CD4-positive, alpha-beta memory T cell (primary cell): ENCODE measurements at regions not wholly inside any gene's neighbourhood (a gene's known extent, or its start where the extent isn't known, plus 50 kb on each side); places are given as distances from the start of the nearest gene placed in this dataset.

Experiments
- CTCF ChIA-PET: fragments of 350-600 bp; sonication (Branson Sonifier 250); formaldehyde crosslinking; loops from one replicate; lab custom pipeline; 2021; ENCODE audit warnings: inconsistent platforms; ENCODE audit not compliant: partially characterized antibody; lab: Charles Lee
- POLR2A ChIA-PET: fragments of 350-600 bp; sonication (Branson Sonifier 250); formaldehyde crosslinking; loops from one replicate; lab custom pipeline; 2021; ENCODE audit not compliant: partially characterized antibody; lab: Charles Lee
- DNase-seq, 5 donors: peaks; one replicate each; pipeline versions ENCODE4 v3.0.0 to v3.0.0-alpha.2; 2020 to 2022; ENCODE audit warnings: mixed read lengths in 1 of 5
- H3K27ac ChIP-seq: one replicate; pipeline ENCODE4 v1.7.0; 2013; ENCODE audit warnings: low read depth, low read length
- H3K27me3 ChIP-seq: 2 replicates; pipeline ENCODE4 v1.7.0; 2013; ENCODE audit warnings: mild to moderate bottlenecking, low read length, moderate library complexity; ENCODE audit not compliant: insufficient read depth
- H3K36me3 ChIP-seq: 2 replicates; pipeline ENCODE4 v1.7.0; 2013; ENCODE audit warnings: mild to moderate bottlenecking, low read length, moderate library complexity; ENCODE audit not compliant: insufficient read depth
- H3K4me1 ChIP-seq: 2 replicates; pipeline ENCODE4 v1.7.0; 2013; ENCODE audit warnings: mild to moderate bottlenecking, low read length, moderate library complexity; ENCODE audit not compliant: insufficient read depth
- H3K4me3 ChIP-seq, 2 donors: one replicate each; pipeline ENCODE4 v1.7.0; 2013; ENCODE audit warnings: low read length in 2 of 2, mild to moderate bottlenecking in 1 of 2
- H3K9me3 ChIP-seq, 2 donors: one replicate each; pipeline ENCODE4 v1.7.0; 2013; ENCODE audit warnings: low read length in 2 of 2, control low read depth in 1 of 2; ENCODE audit not compliant: control insufficient read depth in 1 of 2
- H3K27ac Mint-ChIP-seq, 7 donors: one replicate each; pipeline ENCODE4 v1.8.0; 2020 to 2021; ENCODE audit warnings: mixed read lengths in 7 of 7, mild to moderate bottlenecking in 6 of 7, inconsistent platforms in 3 of 7, moderate library complexity in 3 of 7
- H3K27me3 Mint-ChIP-seq, 2 donors: one replicate each; pipeline ENCODE4 v1.8.0; 2020 to 2021; ENCODE audit warnings: mixed read lengths in 2 of 2
- H3K36me3 Mint-ChIP-seq, 2 donors: one replicate each; pipeline ENCODE4 v1.8.0; 2020 to 2021; ENCODE audit warnings: mixed read lengths in 2 of 2, inconsistent platforms in 1 of 2, mild to moderate bottlenecking in 1 of 2
- H3K4me1 Mint-ChIP-seq, 4 donors: one replicate each; pipeline ENCODE4 v1.8.0; 2020 to 2021; ENCODE audit warnings: mixed read lengths in 4 of 4, mild to moderate bottlenecking in 1 of 4
- H3K4me3 Mint-ChIP-seq, 8 donors: one replicate each; pipeline ENCODE4 v1.8.0; 2020 to 2021; ENCODE audit warnings: mixed read lengths in 8 of 8, mild to moderate bottlenecking in 7 of 8, moderate library complexity in 6 of 8, inconsistent platforms in 3 of 8
- H3K9me3 Mint-ChIP-seq, 8 donors: one replicate each; pipeline ENCODE4 v1.8.0; 2020 to 2021; ENCODE audit warnings: mixed read lengths in 8 of 8, mild to moderate bottlenecking in 5 of 8, inconsistent platforms in 3 of 8, moderate library complexity in 1 of 8
- intact Hi-C: fragments of 100-400 bp; cut with micrococcal nuclease; formaldehyde crosslinking; loops from one replicate; pipeline ENCODE4 v1.15.1; 2023

DNA sequence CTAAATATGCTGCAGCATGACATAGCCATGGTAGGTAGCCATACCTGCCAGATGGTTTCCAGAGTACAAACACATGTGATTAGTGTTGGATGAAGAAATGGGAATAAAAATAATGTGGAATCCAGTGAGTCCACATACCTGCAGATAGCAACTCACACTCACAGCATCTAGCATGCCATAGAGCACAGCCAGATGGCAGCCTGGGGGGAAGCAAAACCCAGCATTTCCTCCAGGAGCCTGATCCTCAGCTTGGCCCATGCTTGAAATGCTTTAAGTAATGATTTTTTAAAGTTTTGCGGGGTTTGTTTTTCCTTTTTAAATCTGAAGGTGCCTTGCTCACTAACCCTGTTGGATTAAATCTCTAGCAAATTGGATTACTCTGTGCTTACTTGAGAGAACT is 535.1 kb downstream of the STK39 start:
- Mint-ChIP-seq H3K9me3 (peaks cover 0 to 4% (median 0%) of the 10 kb centered on the region in 8 donors), H3K4me3 (no peak overlapping the region), H3K27me3 (no peaks in the 10 kb centered on the region), H3K27ac (no peak overlapping the region), H3K36me3 (no peaks in the 10 kb centered on the region), H3K4me1 (no peaks in the 10 kb centered on the region)
- Histone ChIP-seq H3K9me3 (no peaks in the 10 kb centered on the region), H3K4me3 (no peak overlapping the region), H3K27me3 (no peaks in the 10 kb centered on the region), H3K4me1 (no peaks in the 10 kb centered on the region), H3K27ac (no peak overlapping the region), H3K36me3 (no peaks in the 10 kb centered on the region)
- intact Hi-C loops, result no loop called here
- no peak for DNase-seq
- ChIA-PET CTCF (no interaction called here), POLR2A (no interaction called here)

DNA sequence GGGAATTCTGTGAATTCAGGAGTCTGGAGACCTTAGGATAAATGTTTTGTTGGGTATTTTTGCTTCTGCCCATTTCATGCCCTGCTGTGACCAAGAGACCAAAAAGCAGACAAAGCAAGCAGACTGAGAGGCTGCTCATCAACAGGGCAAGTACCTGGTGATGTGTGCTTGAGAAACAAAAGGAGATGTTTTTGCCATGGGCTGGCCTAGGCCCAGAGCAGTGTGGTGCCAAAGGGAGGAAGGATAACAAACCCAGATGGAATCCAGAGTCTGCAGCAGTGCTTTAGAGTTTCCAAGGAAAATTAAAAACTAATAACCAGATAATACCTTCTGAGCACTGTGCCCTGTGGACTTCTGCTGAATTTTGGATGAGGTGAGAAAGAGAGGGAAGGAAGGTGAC is 538.4 kb downstream of the STK39 start:
- Histone ChIP-seq H3K27ac (no peak overlapping the region), H3K36me3 (no peaks in the 10 kb centered on the region), H3K9me3 (no peaks in the 10 kb centered on the region), H3K4me3 (no peak overlapping the region), H3K4me1 (no peaks in the 10 kb centered on the region), H3K27me3 (no peaks in the 10 kb centered on the region)
- no peak for DNase-seq
- Mint-ChIP-seq H3K36me3 (no peaks in the 10 kb centered on the region), H3K4me3 (no peak overlapping the region), H3K27me3 (no peaks in the 10 kb centered on the region), H3K4me1 (no peaks in the 10 kb centered on the region), H3K9me3 (peaks cover 0 to 2% (median 0%) of the 10 kb centered on the region in 8 donors), H3K27ac (no peak overlapping the region)
- ChIA-PET CTCF (no interaction called here), POLR2A (no interaction called here)
- intact Hi-C loops, result no loop called here

DNA sequence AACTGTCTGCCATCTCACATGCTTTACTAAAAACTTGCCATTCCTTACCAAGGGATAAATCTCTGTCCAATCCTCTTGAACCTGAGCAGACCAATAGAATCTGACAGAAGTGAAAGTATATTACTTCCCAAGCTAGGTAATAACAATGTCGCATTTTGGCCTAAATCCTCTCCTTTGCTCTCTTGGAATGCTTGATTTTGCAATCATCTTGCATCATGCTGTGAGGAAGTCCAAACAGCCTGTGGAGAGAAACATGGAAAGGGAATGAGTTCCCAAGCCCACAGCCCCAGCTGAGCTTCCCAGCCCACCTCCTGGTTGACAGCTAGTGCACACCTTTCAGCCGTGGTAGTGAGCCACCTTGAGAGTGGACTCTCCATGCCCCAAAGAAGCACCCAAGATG is 540.6 kb downstream of the STK39 start:
- no peaks in the 10 kb centered on the region for H3K36me3 ChIP-seq
- Mint-ChIP-seq H3K9me3 (peaks cover 0 to 2% (median 0%) of the 10 kb centered on the region in 8 donors), H3K27ac (no peak overlapping the region), H3K27me3 (no peaks in the 10 kb centered on the region), H3K36me3 (no peaks in the 10 kb centered on the region), H3K4me3 (no peak overlapping the region), H3K4me1 (no peaks in the 10 kb centered on the region)
- H3K9me3 ChIP-seq, result no peaks in the 10 kb centered on the region
- ChIA-PET CTCF (no interaction called here), POLR2A (no interaction called here)
- H3K27ac ChIP-seq, result no peak overlapping the region
- no peaks in the 10 kb centered on the region for H3K4me1 ChIP-seq
- intact Hi-C loops, result no loop called here
- no peaks in the 10 kb centered on the region for H3K27me3 ChIP-seq
- H3K4me3 ChIP-seq, result no peak overlapping the region
- DNase-seq, result no peak

DNA sequence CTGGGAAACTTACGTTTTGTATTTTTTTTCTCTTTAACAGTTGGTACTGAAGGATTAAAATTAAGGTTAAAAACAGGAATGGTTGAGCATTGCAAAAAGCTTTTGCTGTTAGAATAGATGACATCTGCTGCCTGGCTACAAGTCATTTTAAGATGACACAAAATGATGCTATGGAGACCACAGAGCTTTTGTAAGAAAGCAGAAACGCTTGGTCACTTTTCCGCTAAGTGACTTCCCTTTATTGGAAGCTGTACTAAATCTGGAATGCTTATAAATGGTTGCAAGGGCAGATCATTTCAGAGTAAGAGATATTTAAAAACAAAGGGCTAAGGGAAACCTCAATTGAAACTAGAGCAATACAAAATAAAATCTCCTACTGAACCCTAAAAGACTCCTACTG is 544.0 kb downstream of the STK39 start:
- Mint-ChIP-seq H3K9me3 (peaks cover 0 to 2% (median 0%) of the 10 kb centered on the region in 8 donors), H3K36me3 (no peaks in the 10 kb centered on the region), H3K4me1 (no peaks in the 10 kb centered on the region), H3K27me3 (peaks cover 0 to 1% of the 10 kb centered on the region in 2 donors), H3K4me3 (no peak overlapping the region), H3K27ac (no peak overlapping the region)
- intact Hi-C loops, result no loop called here
- Histone ChIP-seq H3K4me1 (no peaks in the 10 kb centered on the region), H3K4me3 (no peak overlapping the region), H3K9me3 (no peaks in the 10 kb centered on the region), H3K36me3 (no peaks in the 10 kb centered on the region), H3K27me3 (no peaks in the 10 kb centered on the region), H3K27ac (no peak overlapping the region)
- ChIA-PET POLR2A (no interaction called here), CTCF (interaction anchor here (0.7 kb wide), 1 partner anchor 394 kb away, joined by 3 read pairs; no protein-coding TSS in a partner anchor)
- no peak for DNase-seq

DNA sequence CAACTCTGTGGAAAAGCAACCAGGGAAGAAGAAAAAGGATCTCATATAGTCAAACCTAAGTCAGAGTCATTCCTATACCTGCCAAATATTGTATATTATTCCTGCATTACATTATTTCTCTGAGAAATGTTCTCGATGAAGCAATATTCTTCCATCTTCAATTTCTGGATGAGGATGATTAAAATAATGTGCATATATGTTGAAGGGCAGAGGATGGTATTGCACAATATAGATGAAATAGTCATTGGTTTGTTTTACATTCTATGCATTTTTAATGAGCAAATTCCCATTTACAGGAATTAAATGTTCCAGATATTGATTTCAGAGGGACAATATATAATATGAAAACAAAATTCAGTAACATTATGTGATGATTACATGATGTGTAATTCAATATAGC is 545.2 kb downstream of the STK39 start:
- no peak overlapping the region for H3K4me3 ChIP-seq
- no peaks in the 10 kb centered on the region for H3K4me1 Mint-ChIP-seq
- H3K27me3 Mint-ChIP-seq, result peaks cover 0 to 1% of the 10 kb centered on the region in 2 donors
- H3K9me3 ChIP-seq, result no peaks in the 10 kb centered on the region
- intact Hi-C loops, result no loop called here
- no peaks in the 10 kb centered on the region for H3K36me3 Mint-ChIP-seq
- no peak overlapping the region for H3K4me3 Mint-ChIP-seq
- H3K27me3 ChIP-seq, result no peaks in the 10 kb centered on the region
- no peaks in the 10 kb centered on the region for H3K4me1 ChIP-seq
- no peak overlapping the region for H3K27ac Mint-ChIP-seq
- no peak for DNase-seq
- no peaks in the 10 kb centered on the region for H3K36me3 ChIP-seq
- peaks cover 0 to 2% (median 0%) of the 10 kb centered on the region in 8 donors for H3K9me3 Mint-ChIP-seq
- ChIA-PET CTCF (no interaction called here), POLR2A (no interaction called here)
- H3K27ac ChIP-seq, result no peak overlapping the region

DNA sequence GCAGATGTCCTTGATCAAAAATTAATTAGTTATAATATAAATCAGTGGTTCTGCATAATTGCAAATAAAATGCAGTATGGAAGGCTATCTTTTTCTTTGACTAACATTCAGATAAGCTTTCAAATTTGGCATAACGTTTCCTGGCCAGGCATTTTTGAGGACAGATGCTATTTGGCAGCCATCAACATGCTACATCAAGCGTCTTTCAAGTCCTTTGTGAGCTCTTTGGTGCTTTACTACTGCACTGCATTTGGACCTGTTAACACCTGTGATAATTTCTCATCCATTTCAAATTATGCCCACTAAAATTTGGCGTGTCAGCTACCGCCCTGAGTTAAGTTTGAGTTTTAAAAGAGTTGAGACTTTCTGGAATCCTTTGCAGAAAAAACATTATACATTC is 545.7 kb downstream of the STK39 start:
- Histone ChIP-seq H3K27me3 (no peaks in the 10 kb centered on the region), H3K27ac (no peak overlapping the region), H3K4me1 (no peaks in the 10 kb centered on the region), H3K9me3 (no peaks in the 10 kb centered on the region), H3K4me3 (no peak overlapping the region), H3K36me3 (no peaks in the 10 kb centered on the region)
- ChIA-PET POLR2A (no interaction called here), CTCF (no interaction called here)
- H3K36me3 Mint-ChIP-seq, result no peaks in the 10 kb centered on the region
- H3K4me3 Mint-ChIP-seq, result no peak overlapping the region
- H3K4me1 Mint-ChIP-seq, result no peaks in the 10 kb centered on the region
- DNase-seq, result no peak
- peaks cover 0 to 1% of the 10 kb centered on the region in 2 donors for H3K27me3 Mint-ChIP-seq
- intact Hi-C loops, result no loop called here
- no peak overlapping the region for H3K27ac Mint-ChIP-seq
- H3K9me3 Mint-ChIP-seq, result peaks cover 0 to 2% (median 0%) of the 10 kb centered on the region in 8 donors

DNA sequence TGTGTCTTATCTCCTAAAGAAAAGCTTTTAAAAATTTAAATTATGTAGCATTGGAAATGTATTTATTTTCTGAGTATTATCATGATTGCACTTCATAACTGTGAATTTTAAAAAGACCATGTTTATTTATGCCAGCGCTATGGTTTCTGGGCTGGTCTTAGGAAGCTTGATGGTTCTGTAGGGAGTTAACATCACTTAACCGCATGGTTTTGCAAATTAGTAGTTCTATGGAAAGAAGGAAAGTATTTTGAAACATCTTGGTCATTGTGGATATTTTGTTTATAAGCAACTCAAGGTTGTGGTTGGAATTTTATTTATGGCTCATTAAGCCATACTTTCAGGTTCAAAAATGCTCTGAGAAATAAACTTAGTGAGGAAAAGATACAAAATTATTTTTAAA is 549.4 kb downstream of the STK39 start:
- H3K27me3 Mint-ChIP-seq, result peaks cover 1 to 2% of the 10 kb centered on the region in 2 donors
- no peak overlapping the region for H3K27ac ChIP-seq
- no peak overlapping the region for H3K4me3 Mint-ChIP-seq
- H3K36me3 Mint-ChIP-seq, result no peaks in the 10 kb centered on the region
- POLR2A ChIA-PET, result no interaction called here
- no peak overlapping the region for H3K4me3 ChIP-seq
- H3K4me1 ChIP-seq, result no peaks in the 10 kb centered on the region
- intact Hi-C loops, result no loop called here
- H3K36me3 ChIP-seq, result no peaks in the 10 kb centered on the region
- H3K9me3 ChIP-seq, result no peaks in the 10 kb centered on the region
- H3K27me3 ChIP-seq, result no peaks in the 10 kb centered on the region
- no peak overlapping the region for H3K27ac Mint-ChIP-seq
- H3K9me3 Mint-ChIP-seq, result peaks cover 0 to 3% (median 0%) of the 10 kb centered on the region in 8 donors
- H3K4me1 Mint-ChIP-seq, result no peaks in the 10 kb centered on the region
- DNase-seq, result no peak
- CTCF ChIA-PET, result no interaction called here

DNA sequence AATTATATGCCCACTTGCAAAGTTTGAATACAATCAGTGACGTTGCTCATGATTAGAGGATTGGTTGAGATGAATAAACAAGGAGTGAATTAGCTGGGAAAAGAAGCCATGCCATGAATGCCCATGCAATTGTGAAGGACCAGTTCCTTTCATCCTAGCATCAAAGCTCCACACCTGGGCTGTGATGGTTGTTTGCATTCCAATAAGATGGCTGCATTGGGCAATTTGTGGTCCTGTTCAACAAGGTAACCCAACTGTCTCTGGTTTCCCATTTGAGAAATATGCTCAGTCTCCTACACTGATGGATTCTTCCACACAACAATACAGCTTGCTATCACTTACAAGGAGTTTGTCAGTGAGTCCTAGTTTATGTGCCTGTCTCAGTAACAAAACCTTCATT is 550.2 kb downstream of the STK39 start:
- CTCF ChIA-PET, result no interaction called here
- Mint-ChIP-seq H3K4me1 (no peaks in the 10 kb centered on the region), H3K36me3 (no peaks in the 10 kb centered on the region), H3K27me3 (peaks cover 1 to 2% of the 10 kb centered on the region in 2 donors), H3K4me3 (no peak overlapping the region), H3K27ac (no peak overlapping the region), H3K9me3 (peaks cover 0 to 3% (median 0%) of the 10 kb centered on the region in 8 donors)
- H3K4me3 ChIP-seq, result no peak overlapping the region
- POLR2A ChIA-PET, result no interaction called here
- no peaks in the 10 kb centered on the region for H3K27me3 ChIP-seq
- H3K36me3 ChIP-seq, result no peaks in the 10 kb centered on the region
- no peaks in the 10 kb centered on the region for H3K9me3 ChIP-seq
- H3K4me1 ChIP-seq, result no peaks in the 10 kb centered on the region
- no peak overlapping the region for H3K27ac ChIP-seq
- no peak for DNase-seq
- intact Hi-C loops, result no loop called here
